OCI-LY1 (cell line): ENCODE measurements at regions not wholly inside any gene's neighbourhood (a gene's known extent, or its start where the extent isn't known, plus 50 kb on each side); places are given as distances from the start of the nearest gene placed in this dataset.

Experiments used
- EZH2 ChIP-seq: fragments of 200-600 bp; sonication (generic), shearing (Covaris generic); IDR thresholded peaks from 2 replicates; pipeline ENCODE4 v1.8.0; 2017; ENCODE audit warnings: borderline replicate concordance, mixed run types, mild to moderate bottlenecking, antibody characterized with exemption, low read length, moderate library complexity, mixed read lengths
- TF ChIP-seq, protein P1 (sequence below): fragments of 200-600 bp; sonication (generic), shearing (Covaris generic); IDR thresholded peaks from 2 replicates; pipeline ENCODE4 v1.5.1; 2017; ENCODE audit warnings: mild to moderate bottlenecking, antibody characterized with exemption, low read length, moderate library complexity, mixed read lengths

DNA sequence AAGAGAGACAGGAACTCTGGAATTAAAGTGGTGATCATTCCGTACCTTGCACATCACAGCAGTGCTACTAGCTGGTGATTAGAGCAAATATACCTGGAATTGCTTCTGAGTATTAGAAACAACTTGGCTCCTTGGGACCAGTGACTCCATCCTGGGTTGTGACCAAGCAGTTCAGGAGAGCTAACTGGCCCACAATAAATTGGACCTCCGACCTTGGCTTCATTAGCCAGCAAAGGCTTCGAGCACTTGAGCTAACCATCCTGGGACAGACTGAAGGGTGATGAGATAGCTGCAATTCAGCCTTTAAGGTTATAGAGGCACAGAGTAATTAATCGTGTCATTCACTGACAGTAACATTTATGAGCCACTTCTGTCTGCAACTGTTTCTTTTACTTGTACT lies 287.8 kb downstream of the INHBA start:
- TF ChIP-seq, protein P1, sequence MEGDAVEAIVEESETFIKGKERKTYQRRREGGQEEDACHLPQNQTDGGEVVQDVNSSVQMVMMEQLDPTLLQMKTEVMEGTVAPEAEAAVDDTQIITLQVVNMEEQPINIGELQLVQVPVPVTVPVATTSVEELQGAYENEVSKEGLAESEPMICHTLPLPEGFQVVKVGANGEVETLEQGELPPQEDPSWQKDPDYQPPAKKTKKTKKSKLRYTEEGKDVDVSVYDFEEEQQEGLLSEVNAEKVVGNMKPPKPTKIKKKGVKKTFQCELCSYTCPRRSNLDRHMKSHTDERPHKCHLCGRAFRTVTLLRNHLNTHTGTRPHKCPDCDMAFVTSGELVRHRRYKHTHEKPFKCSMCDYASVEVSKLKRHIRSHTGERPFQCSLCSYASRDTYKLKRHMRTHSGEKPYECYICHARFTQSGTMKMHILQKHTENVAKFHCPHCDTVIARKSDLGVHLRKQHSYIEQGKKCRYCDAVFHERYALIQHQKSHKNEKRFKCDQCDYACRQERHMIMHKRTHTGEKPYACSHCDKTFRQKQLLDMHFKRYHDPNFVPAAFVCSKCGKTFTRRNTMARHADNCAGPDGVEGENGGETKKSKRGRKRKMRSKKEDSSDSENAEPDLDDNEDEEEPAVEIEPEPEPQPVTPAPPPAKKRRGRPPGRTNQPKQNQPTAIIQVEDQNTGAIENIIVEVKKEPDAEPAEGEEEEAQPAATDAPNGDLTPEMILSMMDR = no peak
- TF ChIP-seq EZH2 = no peak
